SU-DHL-6 (cell line): ENCODE measurements at regions not wholly inside any gene's neighbourhood (a gene's known extent, or its start where the extent isn't known, plus 50 kb on each side); places are given as distances from the start of the nearest gene placed in this dataset.

Source experiments
- H2AFZ ChIP-seq: fragments of 200-600 bp; sonication (generic); 2 replicates; pipeline ENCODE4 v1.6.1; 2014; ENCODE audit warnings: low read depth, mild to moderate bottlenecking, moderate library complexity, mixed read lengths, antibody characterized with exemption, low read length; ENCODE audit not compliant: severe bottlenecking
- H3F3A ChIP-seq: fragments of 200-600 bp; shearing (Covaris generic); 2 replicates; pipeline ENCODE4 v1.6.0; 2016; ENCODE audit warnings: antibody characterized with exemption, mild to moderate bottlenecking; ENCODE audit not compliant: insufficient read depth
- H3K27ac ChIP-seq: fragments of 200-600 bp; sonication (generic); 2 replicates; pipeline ENCODE4 v1.5.1; 2016; ENCODE audit warnings: low read depth, mild to moderate bottlenecking, low read length, moderate library complexity, mixed read lengths
- H3K27me3 ChIP-seq: fragments of 200-600 bp; sonication (generic), shearing (Covaris generic); 2 replicates; pipeline ENCODE4 v1.6.0; 2014; ENCODE audit warnings: mild to moderate bottlenecking, low read length
- H3K36me3 ChIP-seq: fragments of 200-600 bp; sonication (generic); 2 replicates; pipeline ENCODE4 v1.6.1; 2014; ENCODE audit warnings: mild to moderate bottlenecking, low read length, mixed read lengths
- H3K4me2 ChIP-seq: fragments of 300-600, 200-600 bp; shearing (Covaris generic), sonication (generic); 2 replicates; pipeline ENCODE4 v1.6.0; 2014; ENCODE audit warnings: low read length, low read depth, mild to moderate bottlenecking; ENCODE audit not compliant: poor library complexity, severe bottlenecking
- H3K4me3 ChIP-seq: fragments of 200-600 bp; sonication (generic); 2 replicates; pipeline ENCODE4 v1.5.1; 2014; ENCODE audit warnings: antibody characterized with exemption, low read length, mild to moderate bottlenecking, mixed read lengths; ENCODE audit not compliant: insufficient read depth, poor library complexity, severe bottlenecking
- H3K79me2 ChIP-seq: fragments of 200-600 bp; sonication (generic); 2 replicates; pipeline ENCODE4 v1.6.1; 2014; ENCODE audit warnings: mild to moderate bottlenecking, low read length, moderate library complexity; ENCODE audit not compliant: insufficient read depth
- H3K9ac ChIP-seq: fragments of 200-600 bp; sonication (generic); 2 replicates; pipeline ENCODE4 v1.7.0; 2014; ENCODE audit warnings: mild to moderate bottlenecking, low read length
- H3K9me2 ChIP-seq: fragments of 200-600 bp; sonication (generic); replicated peaks from 2 replicates; pipeline ENCODE4 v1.6.1; 2014; ENCODE audit warnings: low read length; ENCODE audit not compliant: insufficient read depth
- H3K9me3 ChIP-seq: fragments of 200-600 bp; sonication (generic); 2 replicates; pipeline ENCODE4 v1.6.1; 2014; ENCODE audit warnings: low read length, mixed read lengths; ENCODE audit not compliant: insufficient read depth
- H4K20me1 ChIP-seq: fragments of 200-600 bp; sonication (generic); 2 replicates; pipeline ENCODE4 v1.6.1; 2014; ENCODE audit warnings: low read depth, mild to moderate bottlenecking, antibody characterized with exemption, low read length, moderate library complexity, mixed read lengths
- CTCF ChIP-seq: fragments of 200-600 bp; sonication (generic); IDR thresholded peaks from one replicate; pipeline ENCODE4 v1.5.1; 2017; ENCODE audit warnings: antibody characterized with exemption, mild to moderate bottlenecking, low read length, moderate library complexity; ENCODE audit not compliant: insufficient read depth, poor library complexity, severe bottlenecking
- EZH2phosphoT487 ChIP-seq: fragments of 200-600 bp; sonication (generic), shearing (Covaris generic); conservative IDR thresholded peaks from 2 replicates; pipeline ENCODE4 v1.6.1; 2018; ENCODE audit warnings: mild to moderate bottlenecking, antibody characterized with exemption, low read length, moderate library complexity, mixed read lengths

- TF ChIP-seq EZH2phosphoT487 (no peak), CTCF (no peak)
- H3K27ac ChIP-seq, result no peak overlapping the region
- H3K9ac ChIP-seq, result no peak overlapping the region
Observed at GRCh38 chr16:85484347-85485300, 128.5 kb upstream of the GSE1 start.

DNA sequence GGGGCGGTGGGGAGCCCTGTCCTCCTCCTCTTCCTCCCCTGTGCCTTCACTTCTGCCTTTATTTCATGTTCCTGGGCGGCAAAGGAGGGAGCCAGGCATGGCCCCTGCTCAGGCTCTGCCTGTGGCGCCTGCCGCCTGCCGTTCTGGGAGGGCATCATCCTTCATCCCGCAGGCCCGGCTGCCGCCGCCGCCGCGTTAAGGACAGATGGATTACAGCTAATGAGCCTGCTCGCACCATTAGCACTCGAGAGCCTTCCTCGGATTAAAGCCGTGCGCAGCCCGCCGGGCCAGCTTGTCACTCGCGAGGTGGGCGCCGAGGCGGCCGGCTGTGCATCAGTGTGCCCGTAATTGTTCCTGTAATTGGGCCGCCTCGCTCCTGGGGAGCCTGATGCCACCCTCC is 127.7 kb upstream of the GSE1 start:
- no peak for TF ChIP-seq EZH2phosphoT487
- no peak overlapping the region for H3K27ac ChIP-seq
- H3K9me3 ChIP-seq, result no peaks in the 10 kb centered on the region
- no peaks in the 10 kb centered on the region for H3K27me3 ChIP-seq
- no peaks in the 10 kb centered on the region for H3K36me3 ChIP-seq
- H3K9me2 ChIP-seq, result no peaks in the 10 kb centered on the region
- no peaks in the 10 kb centered on the region for H3F3A ChIP-seq
- H3K4me3 ChIP-seq, result no peak overlapping the region
- no peak overlapping the region for H3K9ac ChIP-seq
- no peak overlapping the region for H3K4me2 ChIP-seq
- H4K20me1 ChIP-seq, result no peaks in the 10 kb centered on the region
- no peaks in the 10 kb centered on the region for H3K79me2 ChIP-seq
- no peak overlapping the region for H2AFZ ChIP-seq

More at GRCh38 chr16:85484347-85485300, 128.5 kb upstream of the GSE1 start:
- no peaks in the 10 kb centered on the region for H3K36me3 ChIP-seq
- no peak overlapping the region for H3K4me3 ChIP-seq
- no peak overlapping the region for H2AFZ ChIP-seq
- H3K9me3 ChIP-seq, result no peaks in the 10 kb centered on the region
- no peak overlapping the region for H3K4me2 ChIP-seq
- no peaks in the 10 kb centered on the region for H4K20me1 ChIP-seq
- no peaks in the 10 kb centered on the region for H3K9me2 ChIP-seq
- no peaks in the 10 kb centered on the region for H3F3A ChIP-seq
- no peaks in the 10 kb centered on the region for H3K79me2 ChIP-seq
- no peaks in the 10 kb centered on the region for H3K27me3 ChIP-seq

DNA sequence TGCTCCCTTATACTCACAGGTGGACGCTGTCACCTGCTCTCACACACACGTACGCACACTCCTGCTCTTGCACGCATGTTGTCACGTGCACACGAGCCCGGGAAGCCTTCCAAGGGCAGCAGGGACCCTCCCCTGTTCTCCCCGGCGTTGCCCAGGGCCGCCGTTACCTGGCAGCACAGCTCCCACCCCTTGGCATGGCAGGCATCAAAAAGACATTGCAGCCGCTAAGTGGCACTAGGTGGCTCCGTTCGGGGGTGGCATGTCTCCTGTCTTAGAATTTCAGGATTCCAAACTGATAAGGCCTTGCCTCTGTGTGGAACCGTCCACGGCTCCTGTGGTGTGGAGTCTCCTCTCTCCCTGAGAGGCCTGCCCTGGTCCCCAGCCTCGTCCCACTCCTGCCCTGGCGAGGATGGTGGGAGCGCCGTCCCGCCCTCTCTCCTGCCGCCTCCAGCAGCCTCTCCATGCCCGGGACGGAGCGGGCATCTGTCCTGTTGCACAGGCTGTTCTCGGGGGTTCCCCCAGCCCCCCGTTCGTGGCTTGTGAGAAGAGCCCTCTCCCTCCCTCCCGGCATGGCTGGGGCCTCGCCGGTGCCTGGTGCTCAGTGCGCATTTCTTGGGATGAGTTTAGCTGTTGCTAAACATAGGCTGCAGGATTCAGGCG is 126.7 kb upstream of the GSE1 start:
- no peaks in the 10 kb centered on the region for H3K79me2 ChIP-seq
- no peaks in the 10 kb centered on the region for H3K36me3 ChIP-seq
- no peak overlapping the region for H3K4me3 ChIP-seq
- H3K27ac ChIP-seq, result no peak overlapping the region
- H3K4me2 ChIP-seq, result no peak overlapping the region
- no peaks in the 10 kb centered on the region for H3K27me3 ChIP-seq
- H3K9ac ChIP-seq, result no peak overlapping the region
- no peaks in the 10 kb centered on the region for H3K9me3 ChIP-seq
- TF ChIP-seq EZH2phosphoT487 (no peak), CTCF (no peak)
- no peaks in the 10 kb centered on the region for H3F3A ChIP-seq
- H4K20me1 ChIP-seq, result no peaks in the 10 kb centered on the region
- no peaks in the 10 kb centered on the region for H3K9me2 ChIP-seq
- H2AFZ ChIP-seq, result no peak overlapping the region

DNA sequence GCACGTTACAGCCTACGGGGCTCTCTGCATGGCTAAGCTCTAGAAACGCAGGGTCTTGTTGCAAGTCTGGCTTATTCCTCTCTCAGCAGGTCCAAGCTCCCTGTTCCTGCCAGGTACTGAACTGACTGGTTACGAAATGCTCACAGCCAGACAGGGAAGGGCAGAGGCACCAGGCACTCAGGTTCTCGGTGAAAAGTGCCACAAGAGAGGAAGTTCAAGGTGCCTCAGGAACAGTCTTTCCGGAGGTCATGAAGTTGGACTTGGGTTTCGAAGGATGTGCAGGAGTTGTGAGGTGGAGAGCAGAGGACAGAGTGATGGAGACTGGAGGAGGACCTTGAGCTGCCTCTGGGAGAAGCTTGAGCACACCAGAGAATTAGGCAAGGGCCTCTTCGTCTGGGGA is 124.7 kb upstream of the GSE1 start:
- no peaks in the 10 kb centered on the region for H4K20me1 ChIP-seq
- H3K4me2 ChIP-seq, result no peak overlapping the region
- no peaks in the 10 kb centered on the region for H3K27me3 ChIP-seq
- H3K79me2 ChIP-seq, result no peaks in the 10 kb centered on the region
- H3K4me3 ChIP-seq, result no peak overlapping the region
- TF ChIP-seq EZH2phosphoT487, result no peak
- no peak for TF ChIP-seq CTCF
- H3K36me3 ChIP-seq, result no peaks in the 10 kb centered on the region
- no peak overlapping the region for H3K27ac ChIP-seq
- no peaks in the 10 kb centered on the region for H3K9me2 ChIP-seq
- H2AFZ ChIP-seq, result no peak overlapping the region
- H3F3A ChIP-seq, result no peaks in the 10 kb centered on the region
- no peaks in the 10 kb centered on the region for H3K9me3 ChIP-seq
- no peak overlapping the region for H3K9ac ChIP-seq
